CD4-positive, alpha-beta T cell treated with Interleukin-10 for 1 hour (primary cell): ENCODE measurements at regions not wholly inside any gene's neighbourhood (a gene's known extent, or its start where the extent isn't known, plus 50 kb on each side); places are given as distances from the start of the nearest gene placed in this dataset.

Source experiments
- DNase-seq: peaks from one replicate; pipeline ENCODE4 v3.0.0-alpha.2; 2020

DNA sequence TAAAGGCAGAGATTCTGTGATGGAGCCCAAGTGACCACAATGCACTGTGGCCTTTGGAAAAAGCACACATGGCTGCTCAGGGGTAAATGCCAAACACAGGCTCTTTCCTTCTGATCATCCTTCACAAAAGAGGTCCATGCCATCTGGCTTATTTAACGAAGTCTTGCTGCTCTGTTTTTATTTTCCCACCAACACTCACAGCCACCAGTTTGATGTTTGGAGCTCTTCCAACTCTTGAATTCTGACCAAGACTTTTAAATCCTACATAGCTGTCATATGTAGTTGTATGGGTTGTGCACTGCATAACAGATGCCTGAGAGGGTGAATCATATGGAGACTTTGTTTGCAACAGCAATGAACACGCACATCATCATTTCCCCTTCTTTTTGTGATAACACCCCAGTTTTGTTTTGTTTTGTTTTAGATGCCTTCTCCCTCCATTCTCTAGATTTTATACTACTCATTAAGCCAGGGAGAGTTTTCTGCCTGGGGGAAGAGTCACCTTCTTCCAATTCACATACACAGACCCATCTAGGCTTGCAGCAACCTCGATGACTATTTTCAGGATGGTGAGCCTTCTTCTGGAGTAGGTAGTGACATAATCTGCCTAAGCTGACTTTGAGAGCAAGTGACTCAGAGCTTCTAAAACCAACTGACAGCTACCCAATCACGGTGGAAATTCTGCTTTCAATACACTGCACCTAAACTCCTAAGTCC, 145.2 kb upstream of the WSCD2 start:
- DNase-seq = no peak

DNA sequence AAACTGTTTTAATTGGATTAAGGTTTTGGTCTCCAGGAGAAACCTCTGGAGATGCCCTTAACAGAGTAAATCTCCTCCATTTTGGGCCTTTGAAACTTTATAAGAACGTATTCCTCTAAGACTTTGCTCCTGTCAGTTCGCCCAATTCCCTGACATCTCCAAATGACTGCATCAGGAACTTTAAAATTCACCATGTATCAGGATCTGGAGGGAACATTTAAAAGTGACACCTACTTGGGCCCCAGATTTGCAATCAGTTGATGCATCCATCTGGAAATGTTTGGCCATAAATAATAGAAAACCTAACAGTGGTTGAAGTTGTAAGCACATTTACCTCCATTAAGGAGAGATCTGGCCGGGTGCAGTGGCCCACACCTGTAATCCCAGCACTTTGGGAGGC, 144.1 kb upstream of the WSCD2 start:
- no peak for DNase-seq

DNA sequence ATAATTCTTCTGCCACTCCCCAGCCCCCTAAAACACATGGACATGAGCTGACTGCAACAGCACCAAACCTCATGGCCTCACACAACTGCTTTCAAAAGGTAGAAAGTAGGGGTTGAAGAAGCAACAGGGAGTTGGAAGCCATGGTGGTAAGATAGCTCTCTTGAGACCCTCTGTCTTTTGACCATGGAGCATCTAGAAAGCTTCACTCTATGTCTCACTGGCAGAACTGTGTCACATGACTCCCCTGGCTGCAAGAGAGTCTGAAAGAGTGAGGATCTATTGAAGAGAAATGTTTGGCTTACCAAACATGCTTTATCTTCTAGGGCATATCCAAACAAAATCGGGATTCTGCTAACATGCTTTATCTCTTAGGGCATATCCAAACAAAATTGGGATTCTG, 142.9 kb upstream of the WSCD2 start:
- no peak for DNase-seq

- peak; percentile 50 for DNase-seq
Observed at GRCh38 chr12:107990325-107990724, 138.8 kb upstream of the WSCD2 start.

DNA sequence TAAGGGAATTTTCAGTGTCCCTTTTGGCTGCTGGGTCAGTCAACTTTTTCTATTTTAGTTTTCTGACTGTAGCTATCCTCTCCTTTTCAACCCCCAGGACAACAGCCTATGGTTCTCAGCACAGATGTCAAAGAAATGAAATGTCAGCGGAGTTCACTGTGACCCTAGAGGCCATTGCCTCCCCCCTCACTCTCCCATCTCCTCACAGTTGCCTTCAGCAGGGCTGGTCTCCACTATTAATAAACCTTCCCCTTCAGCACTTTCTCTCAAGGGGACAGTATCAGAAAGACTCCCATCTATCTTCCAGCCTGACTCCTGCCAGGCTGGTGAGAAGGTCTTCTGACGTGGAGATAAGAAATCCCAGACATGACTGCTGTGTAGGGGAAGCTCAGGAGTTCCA, 137.1 kb upstream of the WSCD2 start:
- DNase-seq = no peak

GRCh38 chr12:107992870-107993451, 136.1 kb upstream of the WSCD2 start:
- peak; percentile 1 for DNase-seq

DNA sequence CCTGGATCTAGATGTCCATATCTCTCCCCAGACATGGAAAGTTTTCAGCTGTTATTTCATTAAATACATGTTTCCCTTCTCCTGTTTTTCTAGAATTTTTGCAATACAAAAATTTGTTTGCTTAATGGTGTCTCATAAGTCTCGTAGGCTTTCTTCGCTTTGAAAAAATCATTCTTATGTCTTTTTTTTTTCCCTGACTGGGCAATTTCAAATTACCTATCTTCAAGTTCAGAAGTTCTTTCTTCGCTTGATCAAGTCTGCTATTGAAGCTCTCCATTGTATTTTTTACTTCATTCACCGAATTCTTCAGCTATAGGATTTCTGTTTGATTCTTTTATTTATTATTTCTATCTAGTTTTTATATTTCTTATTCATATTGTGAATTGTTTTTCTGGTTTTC, 130.2 kb upstream of the WSCD2 start:
- no peak for DNase-seq

DNA sequence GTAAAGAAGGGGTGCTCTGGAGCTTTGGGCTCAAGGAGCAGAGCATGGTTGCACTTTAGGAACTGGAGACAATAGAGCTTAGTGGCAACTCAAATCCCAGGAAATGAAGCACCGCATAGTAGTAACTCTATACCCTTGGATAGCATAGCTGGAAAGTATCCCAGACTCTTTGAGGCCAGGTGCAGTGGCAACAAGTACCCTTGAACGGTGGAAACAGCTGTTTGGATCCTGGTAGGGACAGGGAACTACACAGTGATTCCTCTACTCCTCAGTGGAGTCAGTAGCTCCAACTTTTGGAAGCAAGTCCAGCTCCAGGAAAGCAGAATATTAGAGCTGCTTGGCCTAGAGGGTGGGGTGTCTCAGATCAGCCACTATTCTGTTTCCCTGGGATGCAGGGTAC, 129.0 kb upstream of the WSCD2 start:
- DNase-seq = no peak

- DNase-seq = no peak
Observed at GRCh38 chr12:108004319-108004718, 124.8 kb upstream of the WSCD2 start.

GRCh38 chr12:108008163-108008905, 120.8 kb upstream of the WSCD2 start:
- DNase-seq = no peak

DNA sequence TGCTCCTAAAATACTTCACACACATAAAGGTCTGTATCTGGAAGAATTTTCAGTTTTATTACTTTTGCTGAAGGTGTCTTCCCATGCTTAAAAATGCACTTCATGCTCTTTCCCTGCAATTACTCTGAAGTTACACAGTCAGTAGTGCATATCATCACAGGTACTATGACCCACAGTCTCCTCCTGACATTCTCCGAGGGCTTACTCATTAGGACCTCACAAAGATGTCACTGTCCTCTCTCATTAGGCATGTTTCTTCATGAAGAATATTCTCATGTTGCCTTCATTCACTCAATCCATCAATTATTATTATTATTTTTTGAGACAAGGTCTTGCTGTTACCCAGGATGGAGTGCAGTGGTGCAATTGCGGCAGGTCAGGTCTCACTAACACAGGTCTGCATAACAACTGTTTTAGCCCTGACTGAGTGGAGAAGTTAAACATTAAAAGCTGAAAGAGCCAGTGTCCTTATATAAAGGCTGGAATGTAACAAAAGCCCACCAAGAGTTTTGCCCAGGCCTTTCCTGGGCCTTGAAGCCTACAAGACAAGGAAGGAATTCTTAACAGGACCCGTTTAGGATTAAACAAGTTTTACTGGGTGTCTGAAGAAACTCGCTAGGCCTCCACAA, 119.5 kb upstream of the WSCD2 start:
- no peak for DNase-seq

- DNase-seq = no peak
Observed at GRCh38 chr12:108016022-108016564, 113.0 kb upstream of the WSCD2 start.

DNA sequence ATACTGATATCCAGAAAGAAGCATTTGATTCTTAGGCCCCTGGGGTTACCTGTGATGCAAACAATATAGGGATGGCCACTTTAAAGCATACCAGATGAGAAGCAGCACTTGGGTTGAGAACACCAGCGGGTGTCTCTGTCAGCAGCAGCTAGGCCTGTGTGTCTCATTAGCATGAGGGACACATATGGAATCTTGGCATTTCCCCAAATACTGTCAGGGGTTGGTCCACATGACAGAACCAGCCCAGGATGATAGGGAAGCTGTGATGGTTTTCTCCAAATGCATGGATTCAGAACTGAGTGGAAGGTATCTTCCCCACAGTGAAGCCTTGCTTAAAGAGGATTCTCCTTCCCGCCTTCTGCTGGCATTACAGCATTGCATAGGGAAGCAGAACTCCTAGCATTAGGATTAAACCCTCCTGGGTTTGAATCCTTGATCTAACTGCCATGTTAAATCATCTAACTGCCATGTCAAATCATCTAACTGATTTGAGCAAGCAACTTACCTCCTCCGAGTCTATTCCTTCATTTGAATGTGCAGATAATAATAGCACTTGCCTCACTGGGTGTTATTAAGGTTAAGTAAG, 111.5 kb upstream of the WSCD2 start:
- DNase-seq = no peak

DNA sequence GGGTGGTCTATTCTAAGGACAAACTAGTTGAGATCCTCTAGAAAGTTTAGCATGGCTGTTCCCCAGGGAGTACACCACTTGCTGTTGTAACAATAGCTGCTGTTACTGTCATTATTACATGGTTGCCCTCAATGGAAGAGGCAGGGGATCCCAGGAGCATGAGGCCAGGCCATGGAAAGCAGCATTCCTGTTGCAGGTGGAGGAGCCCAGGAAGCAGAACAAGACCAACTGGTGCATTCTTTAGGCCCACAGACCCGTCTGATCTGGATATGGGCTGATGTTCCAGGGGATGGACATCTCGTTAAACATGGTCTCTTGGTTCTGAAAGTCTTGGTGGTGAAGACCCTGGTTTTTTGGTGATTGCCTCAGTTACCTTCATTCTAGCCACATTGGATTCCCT, 109.2 kb upstream of the WSCD2 start:
- no peak for DNase-seq

DNA sequence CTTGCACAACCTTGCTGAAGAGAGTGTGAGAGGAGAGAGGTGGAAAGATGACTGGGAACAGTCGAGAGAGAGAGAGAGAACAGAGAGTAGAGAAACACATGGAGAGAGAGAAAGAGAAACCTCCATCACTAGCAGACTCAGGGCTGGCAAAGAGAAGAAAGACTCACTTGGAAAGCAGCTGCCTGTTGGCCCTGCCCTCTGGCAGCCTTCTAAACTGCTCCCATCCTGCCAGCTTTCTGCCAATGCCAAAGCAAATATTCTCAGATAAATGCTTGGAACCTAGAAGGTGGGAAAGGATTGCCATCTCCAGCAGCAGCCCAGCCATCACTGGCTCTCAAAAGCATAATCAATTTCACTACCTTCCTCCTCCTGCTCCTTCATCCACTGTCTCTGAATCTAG, 107.9 kb upstream of the WSCD2 start:
- DNase-seq = no peak

- DNase-seq = no peak
Observed at GRCh38 chr12:108021949-108022522, 107.1 kb upstream of the WSCD2 start.

GRCh38 chr12:108029051-108029835, 99.8 kb upstream of the WSCD2 start:
- no peak for DNase-seq

DNA sequence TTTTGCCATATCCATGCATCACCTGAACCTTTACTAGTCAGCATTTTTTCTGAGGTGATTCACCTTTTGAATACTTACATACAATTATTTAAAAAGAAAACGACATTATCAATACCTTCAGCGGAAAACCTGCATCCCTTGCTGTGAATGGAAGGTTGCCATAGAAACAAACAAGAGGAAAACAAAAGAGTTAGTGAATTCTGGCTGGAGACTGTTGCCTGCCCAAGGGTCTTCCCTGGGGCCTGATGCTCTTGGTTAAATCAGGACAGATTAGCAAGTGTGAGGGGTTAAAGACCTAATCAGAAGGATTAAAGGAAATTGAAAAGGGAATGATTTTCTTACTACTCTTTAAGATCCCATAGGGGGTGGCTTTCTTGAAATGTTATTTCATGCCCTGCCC, 96.0 kb upstream of the WSCD2 start:
- no peak for DNase-seq

DNA sequence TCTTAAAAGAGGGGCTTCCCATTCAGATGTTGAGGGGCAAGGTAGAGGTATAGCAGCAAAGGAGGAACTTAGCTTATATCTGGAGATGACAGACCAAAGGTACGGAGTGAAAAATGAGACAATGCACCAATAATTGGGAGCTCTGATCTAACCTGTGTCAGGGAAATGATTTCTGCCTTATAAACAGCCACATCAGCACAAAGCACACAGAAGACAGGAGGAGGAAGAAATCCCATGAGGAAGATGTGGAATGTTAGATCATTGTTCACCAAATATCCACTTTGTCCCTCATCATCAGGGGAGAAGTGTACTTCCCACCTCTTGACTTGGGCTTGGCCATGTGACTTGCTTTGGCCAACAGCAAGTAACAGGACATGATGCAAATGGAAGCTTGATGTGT, 93.7 kb upstream of the WSCD2 start:
- DNase-seq = no peak

GRCh38 chr12:108037960-108038359, 91.1 kb upstream of the WSCD2 start:
- no peak for DNase-seq

DNA sequence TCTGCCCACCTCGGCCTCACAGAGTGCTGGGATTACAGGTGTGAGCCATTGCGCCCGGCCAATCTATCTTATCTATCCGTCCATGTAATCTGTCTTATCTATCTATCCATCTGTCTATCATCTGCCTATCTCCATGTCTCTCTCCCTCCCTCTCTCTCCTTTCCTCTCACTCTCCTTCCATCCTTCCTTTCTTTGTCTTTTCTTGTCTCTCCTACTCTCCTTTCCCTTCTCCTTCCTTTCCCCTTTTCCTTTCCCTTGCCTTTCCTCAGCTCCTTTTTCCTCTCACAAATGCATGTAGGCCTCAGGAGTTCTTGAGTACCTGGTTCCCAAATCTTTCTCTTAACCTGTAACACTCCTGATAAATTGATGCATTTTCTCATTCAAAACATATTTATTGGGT, 89.3 kb upstream of the WSCD2 start:
- DNase-seq = no peak

DNA sequence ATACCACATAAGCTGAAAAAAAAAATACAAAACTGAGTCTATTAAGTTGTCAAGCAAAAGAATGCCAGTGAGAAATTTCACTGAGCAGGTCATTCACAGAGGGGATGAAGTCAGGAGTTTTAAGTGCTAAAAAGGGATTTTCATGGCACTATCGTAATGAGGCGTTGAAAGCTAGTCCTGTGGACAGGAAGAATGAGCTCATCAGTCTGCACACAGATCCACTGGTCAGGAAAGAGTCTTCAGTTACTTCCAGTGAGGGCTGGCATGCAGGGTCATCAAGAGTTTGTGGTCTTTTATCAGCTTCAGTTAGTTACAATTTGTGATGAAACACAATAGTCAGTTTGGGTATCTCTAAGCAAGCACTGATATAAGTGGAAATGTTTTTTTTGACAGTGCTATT, 88.1 kb upstream of the WSCD2 start:
- DNase-seq = no peak
